C1 segment of cervical spinal cord (tissue), 14 donors: ENCODE measurements at regions not wholly inside any gene's neighbourhood (a gene's known extent, or its start where the extent isn't known, plus 50 kb on each side); places are given as distances from the start of the nearest gene placed in this dataset.
"Not testable (repeated sequence)": the region's sequence is repeated elsewhere in the genome, so short reads cannot be mapped to it uniquely, and the experiment has no call there.

Experiments used
- DNase-seq, 14 donors: peaks; one replicate each; lab custom pipeline; 2025; lab: John Stamatoyannopoulos, UW

DNA sequence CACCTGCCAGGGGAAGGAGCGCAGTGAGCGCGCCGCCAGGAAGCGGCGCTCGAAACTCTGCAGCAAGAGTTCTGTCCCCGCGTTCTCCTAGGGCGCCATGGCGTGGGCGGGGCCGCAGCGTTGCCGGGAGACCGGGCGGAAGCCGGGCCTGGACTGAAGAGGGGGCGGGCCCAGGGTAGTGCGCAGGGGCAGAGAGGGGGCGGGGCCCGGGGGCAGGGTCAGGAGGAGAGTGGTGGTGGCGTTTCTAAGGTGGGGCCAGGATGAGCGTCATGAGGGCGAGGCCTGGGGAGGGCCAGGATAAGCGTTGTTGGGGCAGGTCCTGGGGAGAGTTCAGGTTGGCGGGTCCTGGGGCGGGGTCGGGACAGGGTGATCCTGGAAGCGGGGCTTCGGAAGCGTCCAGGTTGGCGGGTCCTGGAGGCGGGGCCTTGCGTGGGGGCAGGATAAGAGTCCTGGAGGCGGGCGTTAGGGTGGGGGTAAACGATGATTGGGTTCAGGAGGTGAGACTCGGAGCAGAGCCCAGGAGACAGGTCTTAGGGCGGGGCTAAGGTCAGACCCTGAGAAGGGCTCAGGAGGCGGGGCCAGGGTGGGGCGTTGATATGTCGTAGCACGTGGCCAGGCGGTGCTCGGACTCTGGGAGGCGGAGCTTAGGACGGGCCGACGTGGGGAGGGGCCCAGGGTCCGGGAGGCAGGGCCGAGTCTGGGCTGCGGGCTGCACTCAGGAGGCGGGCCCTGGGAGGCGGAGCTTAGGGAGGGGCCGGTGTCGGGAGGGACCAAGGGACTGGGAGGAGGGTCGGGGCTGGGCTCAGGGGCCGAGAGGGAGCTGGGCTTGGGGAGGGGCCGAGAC lies 189.4 kb downstream of the ADRA2C start:
- DNase-seq: peak; percentile 78 to 98 (median 96)

DNA sequence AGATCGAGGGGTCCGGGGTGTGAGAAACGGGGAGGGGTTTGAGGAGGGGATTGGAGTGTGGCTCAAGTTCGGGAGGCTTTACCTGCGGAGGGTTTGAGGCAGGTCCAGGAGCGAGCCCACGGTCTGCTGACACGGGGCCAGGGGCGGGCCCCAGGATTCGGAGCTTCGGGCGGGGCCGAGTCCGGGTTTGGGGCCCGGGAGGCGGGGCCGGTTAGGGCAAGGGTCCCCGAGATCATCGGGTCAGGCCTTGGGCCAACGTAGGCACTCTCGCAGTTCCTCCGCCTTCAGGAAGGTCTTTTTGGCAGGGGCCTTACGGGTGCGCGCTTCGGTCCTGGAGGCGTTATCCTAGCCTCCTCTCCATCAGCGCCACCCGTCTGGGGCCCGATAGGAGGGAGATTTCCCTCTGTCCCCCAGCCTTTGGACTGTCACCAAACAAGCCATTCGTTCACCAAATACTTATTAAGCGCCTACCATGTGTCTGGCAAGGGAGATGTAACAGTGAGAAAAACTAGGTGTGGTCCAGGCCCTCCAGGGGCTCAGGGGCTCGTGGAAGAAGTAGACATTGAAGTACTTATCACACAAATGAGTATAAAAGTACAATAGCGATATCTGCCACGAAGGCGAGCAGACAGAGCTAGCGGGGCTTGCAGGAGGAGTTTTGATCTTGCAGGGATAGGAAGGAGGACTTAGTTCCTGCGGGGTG lies 190.1 kb downstream of the ADRA2C start:
- not testable (repeated sequence) for DNase-seq

DNA sequence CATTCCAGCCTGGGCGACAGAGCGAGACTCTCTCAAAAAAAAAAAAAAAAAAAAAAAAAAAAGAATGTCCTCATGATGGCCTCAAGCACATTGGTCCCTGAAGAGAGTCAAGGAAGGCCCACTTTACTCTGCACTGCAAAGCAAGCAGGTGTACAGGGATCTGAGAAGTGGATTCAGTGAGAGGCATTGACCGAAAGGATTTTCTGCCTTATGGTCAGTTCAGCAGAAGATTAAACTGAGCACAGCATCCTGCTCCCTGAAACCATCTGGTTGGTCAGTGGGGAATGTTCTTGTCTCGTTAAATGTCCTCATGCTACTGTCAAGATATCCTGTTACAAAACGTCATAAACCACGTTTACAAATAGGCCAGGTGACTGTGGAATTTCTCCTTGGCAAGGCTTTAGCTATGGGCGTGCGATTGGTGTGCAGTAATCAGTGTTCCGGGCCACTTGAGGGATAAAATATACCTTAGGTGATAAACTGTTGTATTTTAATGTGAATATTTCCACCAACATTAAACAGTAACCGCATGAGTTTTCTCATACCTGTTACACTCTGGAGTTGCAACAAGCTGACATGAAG lies 195.0 kb downstream of the ADRA2C start:
- peak in 1 of 14 donors; percentile 87 for DNase-seq

DNA sequence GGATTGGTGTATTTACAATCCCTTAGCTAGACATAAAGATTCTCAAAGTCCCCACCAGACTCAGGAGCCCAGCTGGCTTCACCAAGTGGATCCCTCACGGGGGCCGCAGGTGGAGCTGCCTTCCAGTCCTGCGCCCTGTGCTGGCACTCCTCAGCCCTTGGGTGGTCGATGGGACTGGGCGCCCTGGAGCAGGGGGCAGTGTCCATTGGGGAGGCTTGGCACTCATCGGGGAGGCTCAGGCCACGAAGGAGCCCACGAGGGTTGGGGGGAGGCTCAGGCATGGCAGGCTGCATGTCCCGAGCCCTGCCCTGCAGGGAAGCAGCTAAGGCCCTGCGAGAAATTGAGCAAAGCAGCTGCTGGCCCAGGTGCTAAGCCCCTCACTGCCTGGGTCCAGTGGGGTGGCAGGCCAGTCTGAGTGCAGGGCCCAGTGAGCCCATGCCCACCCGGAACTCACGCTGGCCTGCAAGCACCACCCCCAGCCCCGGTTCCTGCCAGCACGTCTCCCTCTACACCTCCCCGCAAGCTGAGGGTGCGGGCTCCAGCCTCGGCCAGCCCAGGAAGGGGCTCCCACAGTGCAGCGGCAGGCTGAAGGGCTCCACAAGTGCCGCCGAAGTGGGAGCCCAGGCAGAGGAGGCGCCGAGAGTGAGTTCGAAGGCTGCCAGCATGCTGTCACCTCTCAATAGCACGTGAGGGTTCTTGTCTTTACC lies 198.5 kb downstream of the ADRA2C start:
- DNase-seq: not testable (repeated sequence)

DNA sequence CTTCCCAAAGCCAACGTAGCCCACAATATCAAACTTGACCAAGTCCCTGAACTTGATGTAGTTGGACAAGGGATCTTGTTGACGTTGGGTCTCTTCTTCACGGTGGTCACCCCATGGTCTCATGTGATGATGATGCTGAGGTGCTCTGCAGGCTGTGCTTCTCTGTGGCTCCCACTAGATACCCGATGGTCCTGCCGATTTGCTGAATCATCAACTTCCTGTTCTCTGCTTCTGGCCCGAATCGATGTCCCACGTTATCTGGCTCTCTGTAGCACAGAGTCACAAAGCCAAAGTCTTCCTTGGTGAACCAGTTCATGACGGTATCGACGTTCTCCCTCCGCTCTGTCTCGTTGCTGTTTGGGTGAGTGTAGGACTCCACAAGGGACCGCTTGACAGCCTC lies 201.0 kb downstream of the ADRA2C start:
- DNase-seq: not testable (repeated sequence)

DNA sequence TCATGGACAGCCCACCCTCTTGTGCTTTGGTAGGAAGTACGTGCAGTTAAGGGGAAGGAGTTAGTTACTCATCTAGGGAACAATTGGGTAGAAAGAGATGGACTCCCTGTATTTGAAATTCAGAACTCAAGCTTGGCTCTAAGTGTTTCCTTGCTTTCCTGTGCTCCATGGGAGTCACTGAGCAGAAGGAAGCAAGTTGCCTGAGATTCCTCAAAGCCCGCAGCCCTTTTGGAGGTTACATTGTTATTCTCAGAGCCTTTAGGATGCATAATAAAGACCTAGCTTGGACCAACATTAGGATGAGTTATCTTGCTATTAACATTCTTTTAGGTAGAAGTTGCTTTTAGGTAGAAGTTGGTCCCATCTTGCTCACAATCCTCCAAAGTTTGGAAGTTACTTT lies 206.4 kb downstream of the ADRA2C start:
- not testable (repeated sequence) for DNase-seq

DNA sequence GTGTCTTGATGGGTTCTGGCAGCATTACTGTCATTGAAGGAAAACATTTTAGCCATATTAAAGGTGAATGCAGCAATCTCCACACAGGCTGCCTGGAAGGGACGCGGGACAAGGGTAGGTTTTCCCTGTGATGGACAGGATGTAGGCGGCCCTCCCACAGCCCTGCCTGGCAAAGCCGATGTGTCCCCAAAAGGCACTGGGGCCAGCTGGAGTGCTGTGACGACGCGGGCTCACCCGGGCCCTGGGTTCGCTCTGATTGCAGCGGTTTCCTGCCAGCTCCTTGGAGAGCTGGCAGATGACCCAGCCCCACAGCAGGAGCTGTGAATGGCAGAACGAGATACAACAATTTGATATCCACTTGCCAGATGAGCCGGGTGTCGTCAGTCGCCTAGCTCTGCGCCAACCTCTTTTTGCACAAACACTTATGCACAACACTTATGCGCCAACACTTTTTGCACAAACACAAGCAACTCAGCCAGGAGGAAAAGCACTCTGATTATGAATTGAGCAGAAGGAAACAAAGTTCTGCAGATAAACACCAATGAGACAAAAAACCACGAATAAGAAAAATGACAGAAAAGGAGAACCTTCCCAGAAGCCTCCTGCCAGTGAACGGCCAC lies 207.5 kb downstream of the ADRA2C start:
- peak in 1 of 14 donors; percentile 53 for DNase-seq

DNA sequence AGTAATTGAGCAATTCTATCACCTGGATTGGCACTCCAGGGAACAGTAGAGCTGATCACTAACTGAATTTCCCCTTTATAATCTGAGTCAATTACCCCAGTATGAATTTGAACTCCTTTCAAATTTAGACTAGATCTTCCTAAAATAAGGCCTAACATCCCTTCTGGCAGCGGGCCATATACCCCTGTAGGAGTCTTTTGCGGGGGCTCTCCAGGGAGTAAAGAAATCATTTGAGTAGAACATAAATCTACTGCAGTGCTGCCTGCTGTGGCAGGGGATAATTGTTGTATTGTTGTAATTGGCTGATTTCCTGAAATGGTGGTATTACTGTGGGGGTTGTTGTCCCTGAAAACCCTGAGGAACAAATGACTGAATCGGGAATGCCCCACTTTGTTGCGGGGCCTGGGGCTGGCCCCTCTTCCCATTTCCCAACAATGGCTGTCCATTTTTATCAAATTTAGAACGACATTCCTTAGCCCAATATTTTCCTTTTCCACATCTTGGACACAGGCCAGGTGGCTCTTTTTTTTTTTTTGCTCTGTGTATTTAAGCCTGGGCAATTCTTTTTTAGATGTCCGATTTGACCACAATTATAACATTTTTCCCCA lies 217.4 kb downstream of the ADRA2C start:
- DNase-seq: peak in 1 of 14 donors; percentile 1

DNA sequence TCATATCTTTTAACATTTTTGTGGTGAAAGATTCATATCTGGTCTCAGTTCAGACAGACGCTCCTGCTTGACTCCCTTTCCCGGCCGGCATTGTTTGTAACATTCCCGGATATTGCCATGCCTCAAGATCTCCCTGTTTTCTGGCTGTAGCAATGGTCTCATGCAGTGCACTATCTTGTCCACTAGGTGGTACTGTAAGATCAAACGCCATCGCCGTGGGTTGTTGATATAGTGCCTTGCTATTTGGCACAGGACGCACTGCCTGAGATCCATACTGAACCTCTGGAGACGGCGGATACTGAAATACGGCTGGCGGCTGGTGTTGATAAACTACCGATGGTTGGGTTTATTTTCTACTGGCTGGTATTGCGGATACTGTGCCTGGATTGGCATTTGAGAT lies 218.6 kb downstream of the ADRA2C start:
- DNase-seq: not testable (repeated sequence)

DNA sequence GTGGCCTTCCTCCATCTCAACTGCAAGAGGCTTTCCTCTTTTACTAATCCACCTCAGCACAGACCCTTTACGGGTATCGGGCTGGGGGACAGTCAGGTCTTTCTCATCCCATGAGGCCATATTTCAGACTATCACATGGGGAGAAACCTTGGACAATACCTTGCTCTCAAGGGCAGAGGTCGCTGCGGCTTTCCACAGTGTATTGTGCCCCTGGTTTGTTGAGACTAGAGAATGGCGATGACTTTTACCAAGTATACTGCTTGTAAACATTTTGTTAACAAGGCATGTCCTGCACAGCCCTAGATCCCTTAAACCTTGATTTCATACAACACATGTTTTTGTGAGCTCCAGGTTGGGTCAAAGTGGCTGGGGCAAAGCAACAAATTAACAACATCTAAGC lies 220.2 kb downstream of the ADRA2C start:
- not testable (repeated sequence) for DNase-seq

DNA sequence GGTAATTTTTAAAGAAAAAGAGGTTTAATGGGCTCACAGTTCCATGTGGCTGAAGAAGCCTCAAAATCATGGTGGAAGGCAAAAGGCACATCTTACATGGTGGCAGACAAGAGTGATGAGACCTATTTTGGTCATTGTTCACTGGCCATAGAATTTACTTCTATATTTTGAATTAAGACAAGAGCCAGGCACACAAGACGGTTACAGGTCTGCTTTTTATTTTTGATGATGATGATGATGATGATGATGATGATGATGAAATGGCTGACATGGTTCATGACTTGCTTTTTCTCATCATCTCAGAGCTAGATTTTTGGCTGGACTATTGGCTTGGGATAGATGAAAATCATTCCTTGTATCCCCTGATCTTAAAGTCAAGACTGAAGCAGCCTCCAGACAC lies 229.3 kb downstream of the OTOP1 start:
- not testable (repeated sequence) for DNase-seq

DNA sequence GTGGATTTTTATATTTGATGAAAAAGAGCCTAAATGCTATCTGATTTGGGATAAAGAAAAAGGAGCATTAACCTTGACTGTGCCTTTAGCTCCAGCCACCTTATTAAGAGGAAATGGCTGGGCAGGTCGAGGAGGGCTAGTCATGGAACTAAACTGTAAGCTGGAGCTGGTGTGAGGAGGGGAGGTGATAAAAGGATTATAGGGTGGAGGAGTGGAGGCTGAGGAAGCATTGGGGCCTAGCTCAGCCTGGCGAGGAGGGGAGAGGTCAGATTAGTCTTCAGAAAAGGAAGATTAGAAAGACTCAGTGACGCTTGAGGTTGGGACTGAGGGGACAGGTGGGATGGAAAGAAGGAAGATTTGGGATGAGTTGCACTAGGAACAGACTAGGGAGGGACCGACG lies 222.7 kb downstream of the OTOP1 start:
- not testable (repeated sequence) for DNase-seq

DNA sequence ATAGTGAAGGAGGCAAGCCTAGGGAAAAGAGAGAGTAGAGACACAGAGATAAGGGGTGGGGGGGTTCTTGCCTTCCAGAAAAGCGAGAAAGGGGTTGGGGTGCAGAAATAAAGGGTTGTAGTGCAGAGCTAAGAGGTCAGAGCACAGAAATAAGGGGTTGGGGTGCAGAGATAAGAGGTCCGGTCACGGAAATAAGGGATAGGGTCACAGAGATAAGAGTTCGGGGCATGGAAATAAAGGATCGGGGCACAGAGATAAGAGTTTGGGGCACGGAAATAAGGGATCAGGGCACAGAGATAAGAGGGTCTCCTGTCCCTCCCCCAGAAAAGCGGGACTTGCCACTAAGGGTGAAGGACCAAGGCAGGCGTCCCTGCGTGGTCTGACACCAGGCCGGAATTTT lies 222.0 kb downstream of the OTOP1 start:
- DNase-seq: not testable (repeated sequence)

DNA sequence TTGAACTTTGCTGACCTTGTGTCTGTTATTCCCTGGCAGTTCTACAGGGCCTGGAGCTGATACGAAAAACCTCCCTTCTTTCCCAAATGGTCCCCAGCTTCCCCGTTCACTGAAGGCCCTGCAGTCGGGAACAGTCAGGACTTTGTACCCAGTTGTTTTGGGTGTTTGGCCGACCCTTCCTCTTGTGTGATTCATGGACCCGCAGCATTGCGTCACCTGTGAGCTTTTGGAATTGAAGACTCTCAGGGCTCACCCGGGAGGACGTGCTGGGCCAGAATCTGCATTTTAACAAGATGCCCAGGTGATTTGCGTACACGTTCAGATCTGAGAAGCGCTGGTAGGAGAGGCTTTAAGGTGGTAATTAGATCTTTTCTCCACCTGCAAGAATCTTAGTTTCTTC lies 220.4 kb downstream of the OTOP1 start:
- DNase-seq: not testable (repeated sequence)

DNA sequence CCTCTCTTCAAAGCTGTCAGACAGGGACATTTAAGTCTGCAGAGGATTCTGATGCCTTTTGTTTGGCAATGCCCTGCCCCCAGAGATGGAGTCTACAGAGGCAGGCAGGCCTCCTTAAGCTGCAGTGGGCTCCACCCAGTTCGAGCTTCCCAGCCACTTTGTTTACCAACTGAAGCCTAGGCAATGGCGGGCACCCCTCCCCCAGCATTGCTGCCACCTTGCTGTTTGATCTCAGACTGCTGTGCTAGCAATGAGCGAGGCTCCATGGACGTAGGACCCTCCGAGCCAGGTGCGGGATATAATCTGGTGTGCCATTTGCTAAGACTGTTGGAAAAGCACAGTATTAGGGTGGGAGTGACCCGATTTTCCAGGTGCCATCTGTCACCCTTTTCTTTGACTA lies 207.7 kb downstream of the OTOP1 start:
- not testable (repeated sequence) for DNase-seq

DNA sequence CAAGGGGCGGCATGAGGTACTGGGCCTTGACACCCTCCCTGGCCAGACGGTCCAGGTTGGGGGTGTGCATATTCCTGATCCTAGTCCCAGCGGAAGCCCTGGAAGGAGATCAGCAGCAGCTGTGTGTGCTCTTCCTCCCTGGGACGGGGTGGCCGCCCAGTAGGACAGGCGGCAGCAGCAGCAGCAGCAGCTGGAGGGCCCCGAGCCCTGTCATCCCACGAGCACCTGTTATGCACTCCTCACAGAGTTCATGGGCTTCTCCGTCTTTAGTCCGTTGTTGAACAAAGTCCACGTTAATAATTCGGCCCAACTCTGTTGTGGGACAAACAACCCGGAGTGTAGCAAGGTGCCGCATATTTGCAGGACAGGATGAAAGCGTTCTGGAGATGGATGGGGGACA lies 205.6 kb downstream of the OTOP1 start:
- not testable (repeated sequence) for DNase-seq

DNA sequence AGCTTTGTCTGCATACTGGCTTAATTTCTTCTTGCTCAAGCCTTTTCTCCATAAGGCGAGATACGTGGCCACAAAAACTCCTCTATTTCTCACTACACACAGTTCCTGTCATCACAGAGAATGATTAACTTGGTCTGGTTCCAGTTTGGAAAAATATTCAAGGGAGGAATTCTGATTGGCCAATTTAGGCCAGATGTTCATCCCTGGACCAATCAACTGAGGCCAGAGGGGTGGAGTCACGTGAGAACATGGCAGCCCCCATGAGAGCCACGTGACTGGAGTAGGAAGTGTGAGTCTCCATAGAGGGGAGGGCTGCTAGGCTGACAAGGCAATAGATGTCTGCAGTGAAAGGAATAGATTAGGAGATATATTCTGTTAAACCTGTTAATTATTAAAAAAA lies 200.0 kb downstream of the OTOP1 start:
- not testable (repeated sequence) for DNase-seq

DNA sequence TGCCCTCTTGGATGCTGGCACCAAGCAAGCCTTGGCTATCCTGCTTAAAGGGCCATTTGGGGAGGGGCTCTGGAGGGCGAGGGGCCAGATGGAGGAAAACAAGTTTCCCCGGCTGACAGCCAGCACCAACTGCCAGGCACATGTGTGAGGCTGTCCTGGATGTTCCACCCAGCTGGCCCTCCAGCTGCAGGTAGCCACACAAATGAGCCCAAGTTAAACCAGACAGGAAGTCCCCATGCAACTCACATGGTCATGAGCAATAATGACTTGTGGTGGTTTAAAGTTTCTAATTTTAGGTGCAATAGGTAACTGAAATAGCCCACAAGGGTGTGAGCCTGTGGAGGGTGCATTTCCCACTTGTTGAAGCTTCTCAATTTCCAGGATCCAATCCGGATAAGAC lies 198.0 kb downstream of the OTOP1 start:
- not testable (repeated sequence) for DNase-seq

DNA sequence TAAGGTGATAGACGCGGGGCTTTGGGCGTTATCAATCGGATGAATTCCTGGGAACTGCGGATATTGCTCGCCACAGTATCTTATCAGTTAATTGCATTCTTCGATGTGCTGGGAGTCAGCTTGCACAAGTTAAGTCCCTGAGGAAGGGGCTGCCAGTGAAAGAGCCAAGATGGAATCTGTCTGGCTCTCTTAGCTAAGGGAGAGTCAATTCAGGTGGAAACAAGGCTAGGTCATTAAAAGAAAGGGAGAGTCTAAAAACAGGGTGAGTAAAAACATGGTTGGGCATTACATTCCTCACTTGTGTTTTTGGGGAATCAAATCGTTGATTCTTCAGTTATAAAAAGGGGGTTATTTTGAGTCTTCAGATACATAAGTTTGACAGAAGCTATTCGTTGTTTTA lies 196.2 kb downstream of the OTOP1 start:
- DNase-seq: not testable (repeated sequence)

DNA sequence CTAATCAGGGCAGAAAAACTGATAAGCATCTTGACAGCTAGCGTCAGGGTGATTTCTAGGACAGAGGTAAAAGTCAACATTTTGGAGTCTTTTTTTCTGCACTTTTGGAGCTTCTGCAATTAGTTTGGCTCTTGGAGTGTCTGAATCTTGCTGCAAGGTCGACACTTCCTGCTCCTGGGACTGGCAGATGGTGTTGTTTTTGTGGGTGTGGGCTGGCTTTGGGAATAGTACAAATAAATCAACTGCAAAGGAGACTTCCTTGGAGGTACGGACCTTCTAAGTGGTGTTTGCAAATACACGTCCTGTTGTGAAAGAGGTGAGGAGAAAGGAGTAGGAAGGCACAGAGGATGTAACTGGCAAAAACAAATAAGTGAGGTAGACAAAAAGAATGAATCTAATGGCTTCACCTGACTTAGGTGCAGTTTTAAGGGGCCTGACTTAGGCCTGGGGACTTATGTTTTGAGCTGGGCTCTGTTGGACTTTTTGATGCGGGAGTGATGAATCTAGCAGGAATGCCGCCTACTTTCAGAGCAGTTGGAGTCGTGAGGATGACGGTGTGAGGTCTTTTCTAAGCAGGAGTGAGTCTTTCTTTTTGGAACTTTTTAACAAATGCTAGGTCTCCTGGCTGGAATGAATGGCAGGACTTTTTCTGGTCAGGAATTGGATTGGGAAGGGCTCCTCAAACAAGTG lies 195.1 kb downstream of the OTOP1 start:
- DNase-seq: not testable (repeated sequence)
